Hepatocyte (in vitro differentiated cells): ENCODE measurements at regions not wholly inside any gene's neighbourhood (a gene's known extent, or its start where the extent isn't known, plus 50 kb on each side); places are given as distances from the start of the nearest gene placed in this dataset.

ENCODE experiments used
- CTCF ChIP-seq: fragments of 200-600 bp; sonication (generic); IDR thresholded peaks from 2 replicates; pipeline ENCODE4 v1.5.1; 2016; ENCODE audit warnings: antibody characterized with exemption, mild to moderate bottlenecking; ENCODE audit not compliant: poor library complexity
- EZH2 ChIP-seq: fragments of 200-600 bp; sonication (generic); IDR thresholded peaks from 2 replicates; pipeline ENCODE4 v1.6.1; 2016; ENCODE audit warnings: antibody characterized with exemption, mild to moderate bottlenecking, borderline replicate concordance
- EZH2phosphoT487 ChIP-seq: fragments of 200-600 bp; sonication (generic); IDR thresholded peaks from one replicate; pipeline ENCODE4 v1.6.1; 2018; ENCODE audit warnings: antibody characterized with exemption, mild to moderate bottlenecking, low read depth, moderate library complexity; ENCODE audit not compliant: unreplicated experiment, severe bottlenecking

- no peak for TF ChIP-seq CTCF
- TF ChIP-seq EZH2: no peak
- no peak for TF ChIP-seq EZH2phosphoT487
Observed at GRCh38 chr10:78765726-78766335, 302.9 kb upstream of the ZMIZ1 start.
